Glutamatergic neuron (in vitro differentiated cells): ENCODE measurements at regions not wholly inside any gene's neighbourhood (a gene's known extent, or its start where the extent isn't known, plus 50 kb on each side); places are given as distances from the start of the nearest gene placed in this dataset.

ENCODE experiments used
- DNase-seq: peaks from one replicate; pipeline ENCODE4 v3.0.0; 2022
- H3K27ac Mint-ChIP-seq: one replicate; pipeline ENCODE4 v1.8.0; 2020; ENCODE audit warnings: mild to moderate bottlenecking, mixed read lengths, inconsistent platforms; ENCODE audit not compliant: unreplicated experiment
- H3K27me3 Mint-ChIP-seq: one replicate; pipeline ENCODE4 v1.8.0; 2020; ENCODE audit warnings: mild to moderate bottlenecking, moderate library complexity, mixed read lengths, inconsistent platforms; ENCODE audit not compliant: unreplicated experiment
- H3K36me3 Mint-ChIP-seq: one replicate; pipeline ENCODE4 v1.8.0; 2020; ENCODE audit warnings: mild to moderate bottlenecking, mixed read lengths, inconsistent platforms; ENCODE audit not compliant: unreplicated experiment
- H3K4me1 Mint-ChIP-seq: one replicate; pipeline ENCODE4 v1.8.0; 2020; ENCODE audit warnings: mild to moderate bottlenecking, low read depth, mixed read lengths, inconsistent platforms; ENCODE audit not compliant: unreplicated experiment
- H3K4me3 Mint-ChIP-seq: one replicate; pipeline ENCODE4 v1.8.0; 2020; ENCODE audit warnings: mild to moderate bottlenecking, mixed read lengths, inconsistent platforms; ENCODE audit not compliant: unreplicated experiment
- H3K9me3 Mint-ChIP-seq: one replicate; pipeline ENCODE4 v1.8.0; 2020; ENCODE audit warnings: mild to moderate bottlenecking, moderate library complexity, mixed read lengths, inconsistent platforms; ENCODE audit not compliant: unreplicated experiment
- CTCF ChIP-seq: fragments of 200-600 bp; sonication (generic); IDR thresholded peaks from one replicate; pipeline ENCODE4 v1.5.0; 2021; ENCODE audit not compliant: partially characterized antibody, unreplicated experiment

GRCh38 chr2:41884718-41885117 lies 163.1 kb upstream of the PKDCC start:
- peaks cover 8% of the 10 kb centered on the region for H3K9me3 Mint-ChIP-seq
- H3K27ac Mint-ChIP-seq = no peak overlapping the region
- peaks cover 6% of the 10 kb centered on the region for H3K27me3 Mint-ChIP-seq
- H3K36me3 Mint-ChIP-seq = peaks cover 12% of the 10 kb centered on the region
- no peak for DNase-seq
- H3K4me1 Mint-ChIP-seq = peaks cover 12% of the 10 kb centered on the region
- H3K4me3 Mint-ChIP-seq = no peak overlapping the region
- no peak for TF ChIP-seq CTCF

GRCh38 chr2:41886145-41886664 lies 161.6 kb upstream of the PKDCC start:
- no peak for DNase-seq
- Mint-ChIP-seq H3K36me3 (peaks cover 12% of the 10 kb centered on the region), H3K27ac (no peak overlapping the region), H3K27me3 (peaks cover 2% of the 10 kb centered on the region), H3K9me3 (peaks cover 4% of the 10 kb centered on the region), H3K4me1 (peaks cover 5% of the 10 kb centered on the region), H3K4me3 (no peak overlapping the region)
- TF ChIP-seq CTCF = no peak

- no peaks in the 10 kb centered on the region for H3K27me3 Mint-ChIP-seq
- H3K36me3 Mint-ChIP-seq = peaks cover 12% of the 10 kb centered on the region
- DNase-seq = no peak
- no peak for TF ChIP-seq CTCF
- H3K4me3 Mint-ChIP-seq = no peak overlapping the region
- peaks cover 2% of the 10 kb centered on the region for H3K4me1 Mint-ChIP-seq
- H3K9me3 Mint-ChIP-seq = peaks cover 4% of the 10 kb centered on the region
- no peak overlapping the region for H3K27ac Mint-ChIP-seq
Measured at GRCh38 chr2:41886757-41887156, 161.1 kb upstream of the PKDCC start.

GRCh38 chr2:41890341-41890740 lies 157.5 kb upstream of the PKDCC start:
- peaks cover 4% of the 10 kb centered on the region for H3K4me1 Mint-ChIP-seq
- no peaks in the 10 kb centered on the region for H3K27me3 Mint-ChIP-seq
- H3K36me3 Mint-ChIP-seq = peaks cover 12% of the 10 kb centered on the region
- H3K4me3 Mint-ChIP-seq = no peak overlapping the region
- no peak for TF ChIP-seq CTCF
- no peak for DNase-seq
- H3K9me3 Mint-ChIP-seq = peaks cover 4% of the 10 kb centered on the region
- no peak overlapping the region for H3K27ac Mint-ChIP-seq

- H3K27me3 Mint-ChIP-seq = peaks cover 3% of the 10 kb centered on the region
- no peak overlapping the region for H3K4me3 Mint-ChIP-seq
- H3K36me3 Mint-ChIP-seq = peaks cover 12% of the 10 kb centered on the region
- no peak for TF ChIP-seq CTCF
- no peak overlapping the region for H3K27ac Mint-ChIP-seq
- peaks cover 4% of the 10 kb centered on the region for H3K9me3 Mint-ChIP-seq
- no peak for DNase-seq
- H3K4me1 Mint-ChIP-seq = peaks cover 5% of the 10 kb centered on the region
Measured at GRCh38 chr2:41892476-41892875, 155.3 kb upstream of the PKDCC start.
